ENCODE measurements at regions not wholly inside any gene's neighbourhood (a gene's known extent, or its start where the extent isn't known, plus 50 kb on each side); places are given as distances from the start of the nearest gene placed in this dataset.
A peak's percentile ranks its signal among the peaks of the same experiment; 100 is the strongest.

DNA sequence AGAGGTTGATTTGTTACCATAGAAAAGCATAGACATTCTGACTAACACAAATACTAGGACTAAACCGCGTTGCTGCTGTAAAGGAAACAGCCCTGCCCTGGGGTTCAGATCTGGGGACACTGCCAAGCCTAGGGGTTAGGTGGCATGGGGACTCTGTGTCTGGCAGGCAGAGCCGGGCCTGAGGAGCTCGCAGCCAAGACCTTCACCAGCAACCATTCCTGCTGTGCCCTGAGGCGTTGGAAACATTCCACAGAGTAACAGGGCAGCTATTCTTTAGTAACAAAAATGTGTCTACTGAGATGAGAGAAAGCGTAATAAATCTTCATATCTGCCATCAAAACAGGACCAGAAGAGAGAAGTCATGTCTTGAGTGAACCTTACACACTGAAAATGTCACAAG, 280.5 kb downstream of the POM121L12 start:
- ChIA-PET POLR2A (ENCODE audit: partially characterized antibody) (no interaction called here), CTCF (ENCODE audit: partially characterized antibody) (no interaction called here)
- Histone ChIP-seq H4K20me1 (replicated peaks in 1 of 2; ENCODE audit: control insufficient read depth in 1 of 2, insufficient read depth in 2 of 2, low read length in 2 of 2) (no peaks in the 10 kb centered on the region), H3K9me3 (ENCODE audit: insufficient read depth in 2 of 2, low read depth in 1 of 2, low read length in 1 of 2) (no peaks in the 10 kb centered on the region), H3K4me2 (ENCODE audit: insufficient read depth in 1 of 2, low read depth in 2 of 2, low read length in 2 of 2) (no peak overlapping the region), H2BK20ac (ENCODE audit: low read length) (no peak overlapping the region), H3K9ac (replicated peaks in 1 of 4; ENCODE audit: extremely low read depth in 1 of 4, low read depth in 3 of 4, low read length in 3 of 4) (no peak overlapping the region), H3K27me3 (replicated peaks in 1 of 4; ENCODE audit: control insufficient read depth in 3 of 4, extremely low read depth in 1 of 4, insufficient read depth in 3 of 4, low read length in 3 of 4) (no peaks in the 10 kb centered on the region), H3K79me1 (ENCODE audit: low read depth, low read length) (no peaks in the 10 kb centered on the region), H4K91ac (replicated peaks; ENCODE audit: insufficient read length, low read length) (no peak overlapping the region), H3K4me1 (replicated peaks in 1 of 4; ENCODE audit: control insufficient read depth in 3 of 4, insufficient read depth in 4 of 4, low read length in 3 of 4) (0 out of 7 replicates have a peak, but pooled peaks cover 0 to 3% (median 0%) of the 10 kb centered on the region in 4 experiments), H4K8ac (ENCODE audit: extremely low read depth, insufficient read depth, low read length) (no peak overlapping the region), H3K4me3 (ENCODE audit: extremely low read depth in 1 of 4, insufficient read depth in 2 of 4, low read depth in 3 of 4, low read length in 4 of 4) (no peak overlapping the region), H2BK12ac (ENCODE audit: low read depth, low read length) (no peak overlapping the region), H2AFZ (ENCODE audit: low read length) (0 out of 2 replicates have a peak overlapping the region, but pooled peaks have one; percentile 50), H3K27ac (ENCODE audit: low read depth, low read length) (no peak overlapping the region), H3K4ac (replicated peaks; ENCODE audit: insufficient read length, low read depth, low read length) (no peak overlapping the region), H2AK5ac (ENCODE audit: low read depth, low read length) (no peak overlapping the region), H3K56ac (replicated peaks; ENCODE audit: insufficient read length, low read depth, low read length) (no peak overlapping the region), H3K23me2 (ENCODE audit: low read depth, low read length) (no peaks in the 10 kb centered on the region), H2BK5ac (ENCODE audit: low read depth, low read length) (no peak overlapping the region), H3K79me2 (ENCODE audit: control insufficient read depth in 1 of 2, insufficient read depth in 2 of 2, low read length in 2 of 2) (no peaks in the 10 kb centered on the region), H2BK120ac (replicated peaks; ENCODE audit: low read depth, low read length) (no peak overlapping the region), H3K36me3 (ENCODE audit: control insufficient read depth in 2 of 4, insufficient read depth in 4 of 4, low read length in 3 of 4) (no peaks in the 10 kb centered on the region), H4K5ac (ENCODE audit: insufficient read length, low read depth, low read length) (no peak overlapping the region), H3K14ac (ENCODE audit: insufficient read length) (no peak overlapping the region), H3K23ac (ENCODE audit: insufficient read length) (no peak overlapping the region), H2BK15ac (ENCODE audit: low read length) (no peak overlapping the region), H3K18ac (ENCODE audit: extremely low read depth, low read length) (no peak overlapping the region)
- FAIRE-seq (no peak), DNase-seq (ENCODE audit: low read depth in 1 of 2, low spot score in 2 of 2) (no peak)
- TF ChIP-seq ZNF274 (IDR thresholded peaks at IDR 0.05; ENCODE audit: borderline replicate concordance, extremely low read depth, low read length) (no peak), SRF (IDR thresholded peaks at IDR 0.05; ENCODE audit: low read depth, low read length) (no peak)
- TF ChIP-seq, protein P1, sequence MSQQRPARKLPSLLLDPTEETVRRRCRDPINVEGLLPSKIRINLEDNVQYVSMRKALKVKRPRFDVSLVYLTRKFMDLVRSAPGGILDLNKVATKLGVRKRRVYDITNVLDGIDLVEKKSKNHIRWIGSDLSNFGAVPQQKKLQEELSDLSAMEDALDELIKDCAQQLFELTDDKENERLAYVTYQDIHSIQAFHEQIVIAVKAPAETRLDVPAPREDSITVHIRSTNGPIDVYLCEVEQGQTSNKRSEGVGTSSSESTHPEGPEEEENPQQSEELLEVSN (IDR thresholded peaks at IDR 0.05): no peak
- WGBS, 2 experiments (ENCODE audit: extremely low coverage in 1 of 2, insufficient coverage in 1 of 2, insufficient read length in 1 of 2, insufficient replicate concordance in 2 of 2, low coverage in 1 of 2, low lambda C conversion rate in 2 of 2, missing lambda C conversion rate in 1 of 2): 82% methylated on average over 6 of the region's 6 CpGs; no CpG with 5 or more reads in 1 of the 2 experiments

Measured in H1 (cell line).